PC-3 (cell line): ENCODE measurements at regions not wholly inside any gene's neighbourhood (a gene's known extent, or its start where the extent isn't known, plus 50 kb on each side); places are given as distances from the start of the nearest gene placed in this dataset.

Experiments
- ATAC-seq: fragments of 200-7000 bp; cut with Tn5 transposase; 2 replicates; pipeline ENCODE4 v1.9.1; 2020; ENCODE audit warnings: mild to moderate bottlenecking, moderate library complexity
- BruUV-seq: library from RNA; stranded (reverse); fragments of 400-500 nt; replicated peaks from 2 replicates; lab custom pipeline; 2021; lab: Mats Ljungman, UMichigan
- CTCF ChIA-PET: fragments of 300-600 bp; sonication (Branson Sonifier 250); formaldehyde crosslinking; loops from one replicate; lab custom pipeline; 2022; ENCODE audit warnings: antibody characterized with exemption; lab: Charles Lee
- POLR2A ChIA-PET: fragments of 300-600 bp; sonication (Branson Sonifier 250); formaldehyde crosslinking; loops from one replicate; lab custom pipeline; 2022; ENCODE audit warnings: antibody characterized with exemption; ENCODE audit not compliant: unreplicated experiment; lab: Charles Lee
- DNase-seq: peaks from one replicate; pipeline ENCODE4 v3.0.0-alpha.2; 2015
- H2AFZ ChIP-seq: fragments of 300-600 bp; sonication (generic); 2 replicates; pipeline ENCODE4 v1.6.0; 2016; ENCODE audit warnings: antibody characterized with exemption, low read length
- H3F3A ChIP-seq: fragments of 300-600 bp; sonication (generic); one replicate; pipeline ENCODE4 v1.6.0; 2017; ENCODE audit warnings: antibody characterized with exemption, low read length, control low read depth, mild to moderate bottlenecking; ENCODE audit not compliant: unreplicated experiment
- H3K27ac ChIP-seq: fragments of 300-600 bp; sonication (generic); 2 replicates; pipeline ENCODE4 v1.5.1; 2016; ENCODE audit warnings: mild to moderate bottlenecking, low read length
- H3K27me3 ChIP-seq: fragments of 300-600 bp; sonication (generic); 2 replicates; pipeline ENCODE4 v1.6.1; 2016; ENCODE audit warnings: low read length, mixed read lengths
- H3K36me3 ChIP-seq: fragments of 300-600 bp; sonication (generic); 2 replicates; pipeline ENCODE4 v1.6.1; 2016; ENCODE audit warnings: low read depth, mixed run types, low read length, mixed read lengths
- H3K4me1 ChIP-seq: fragments of 300-600 bp; sonication (generic); 2 replicates; pipeline ENCODE4 v1.5.1; 2016; ENCODE audit warnings: low read length; ENCODE audit not compliant: insufficient read depth
- H3K4me2 ChIP-seq: fragments of 300-600 bp; sonication (generic); 2 replicates; pipeline ENCODE4 v1.6.0; 2016; ENCODE audit warnings: low read length
- H3K4me3 ChIP-seq: fragments of 300-600 bp; sonication (generic); 2 replicates; pipeline ENCODE4 v1.5.1; 2016; ENCODE audit warnings: mild to moderate bottlenecking, low read length, mixed read lengths
- H3K79me2 ChIP-seq: fragments of 300-600 bp; sonication (generic); 2 replicates; pipeline ENCODE4 v1.6.1; 2017; ENCODE audit warnings: low read length, mixed read lengths
- H3K9ac ChIP-seq: fragments of 300-600 bp; sonication (generic); 2 replicates; pipeline ENCODE4 v1.6.0; 2016; ENCODE audit warnings: mild to moderate bottlenecking, low read length
- H3K9me2 ChIP-seq: fragments of 300-600 bp; sonication (generic); replicated peaks from 2 replicates; pipeline ENCODE4 v1.6.1; 2016; ENCODE audit warnings: mixed run types, low read length, mixed read lengths
- H3K9me3 ChIP-seq: fragments of 300-600 bp; sonication (generic); 2 replicates; pipeline ENCODE4 v1.6.1; 2016; ENCODE audit warnings: low read length, mixed read lengths
- H4K20me1 ChIP-seq: fragments of 300-600 bp; sonication (generic); 2 replicates; pipeline ENCODE4 v1.6.1; 2016; ENCODE audit warnings: low read length, mixed read lengths
- EZH2 ChIP-seq: fragments of 300-600 bp; sonication (generic); IDR thresholded peaks from one replicate; pipeline ENCODE4 v1.6.1; 2017; ENCODE audit warnings: antibody characterized with exemption, mild to moderate bottlenecking, low read length; ENCODE audit not compliant: unreplicated experiment
- EZH2phosphoT487 ChIP-seq: fragments of 300-600 bp; sonication (generic); IDR thresholded peaks from 2 replicates; pipeline ENCODE4 v1.6.1; 2018; ENCODE audit warnings: mild to moderate bottlenecking, antibody characterized with exemption, low read length, borderline replicate concordance
- intact Hi-C: fragments of 100-400 bp; cut with micrococcal nuclease; formaldehyde crosslinking; loops from 2 replicates; pipeline ENCODE4 v1.9.0; 2023
- TF ChIP-seq, protein P1 (sequence below): fragments of 300-600 bp; sonication (generic); conservative IDR thresholded peaks from 2 replicates; pipeline ENCODE4 v1.5.1; 2017; ENCODE audit warnings: antibody characterized with exemption, low read depth, mild to moderate bottlenecking, low read length

DNA sequence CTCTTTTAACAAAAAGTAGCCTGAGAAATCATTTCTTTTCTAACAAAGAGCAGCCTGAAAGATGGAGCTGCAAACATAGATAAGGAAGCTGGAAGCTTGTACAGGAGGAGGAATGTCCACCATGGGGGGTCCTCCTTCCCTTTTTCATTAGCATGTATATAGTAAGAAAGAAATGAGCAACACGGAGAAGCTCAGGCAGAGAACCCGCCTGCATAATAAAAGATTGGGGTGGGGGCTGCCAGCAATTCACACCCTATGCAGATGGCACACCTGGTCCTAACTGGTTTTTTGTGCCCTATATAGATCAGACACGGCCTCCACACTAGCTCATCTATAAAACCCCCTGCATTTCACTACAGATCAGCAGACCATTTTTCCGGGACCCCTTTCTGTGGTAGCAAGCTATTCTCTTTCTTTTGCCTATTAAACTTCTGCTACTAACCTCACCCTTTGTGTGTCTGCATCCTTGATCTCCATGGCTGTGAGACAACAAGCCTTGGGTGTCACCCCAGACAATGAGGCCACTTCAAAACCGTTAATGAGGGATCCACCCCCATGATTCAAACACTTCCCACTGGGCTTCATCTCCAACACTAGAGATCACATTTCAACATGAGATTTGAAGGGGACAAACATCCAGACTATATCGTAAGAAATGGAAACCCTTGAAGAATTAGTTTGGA lies 167.5 kb upstream of the FREM2 start:
- Histone ChIP-seq H3K4me2 (no peak overlapping the region), H3K4me1 (no peaks in the 10 kb centered on the region), H2AFZ (no peak overlapping the region), H3K9ac (no peak overlapping the region), H3F3A (no peaks in the 10 kb centered on the region), H3K9me3 (no peaks in the 10 kb centered on the region), H3K79me2 (no peaks in the 10 kb centered on the region), H3K4me3 (no peak overlapping the region), H3K27ac (no peak overlapping the region), H3K9me2 (no peaks in the 10 kb centered on the region), H3K27me3 (peaks cover 47% of the 10 kb centered on the region), H4K20me1 (no peaks in the 10 kb centered on the region), H3K36me3 (no peaks in the 10 kb centered on the region)
- intact Hi-C loops = no loop called here
- ChIA-PET POLR2A (no interaction called here), CTCF (no interaction called here)
- ATAC-seq (no peak), DNase-seq (no peak)
- no TSS peak for BruUV-seq
- TF ChIP-seq, protein P1, sequence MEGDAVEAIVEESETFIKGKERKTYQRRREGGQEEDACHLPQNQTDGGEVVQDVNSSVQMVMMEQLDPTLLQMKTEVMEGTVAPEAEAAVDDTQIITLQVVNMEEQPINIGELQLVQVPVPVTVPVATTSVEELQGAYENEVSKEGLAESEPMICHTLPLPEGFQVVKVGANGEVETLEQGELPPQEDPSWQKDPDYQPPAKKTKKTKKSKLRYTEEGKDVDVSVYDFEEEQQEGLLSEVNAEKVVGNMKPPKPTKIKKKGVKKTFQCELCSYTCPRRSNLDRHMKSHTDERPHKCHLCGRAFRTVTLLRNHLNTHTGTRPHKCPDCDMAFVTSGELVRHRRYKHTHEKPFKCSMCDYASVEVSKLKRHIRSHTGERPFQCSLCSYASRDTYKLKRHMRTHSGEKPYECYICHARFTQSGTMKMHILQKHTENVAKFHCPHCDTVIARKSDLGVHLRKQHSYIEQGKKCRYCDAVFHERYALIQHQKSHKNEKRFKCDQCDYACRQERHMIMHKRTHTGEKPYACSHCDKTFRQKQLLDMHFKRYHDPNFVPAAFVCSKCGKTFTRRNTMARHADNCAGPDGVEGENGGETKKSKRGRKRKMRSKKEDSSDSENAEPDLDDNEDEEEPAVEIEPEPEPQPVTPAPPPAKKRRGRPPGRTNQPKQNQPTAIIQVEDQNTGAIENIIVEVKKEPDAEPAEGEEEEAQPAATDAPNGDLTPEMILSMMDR = no peak
- TF ChIP-seq EZH2 = no peak
- TF ChIP-seq EZH2phosphoT487 = no peak

DNA sequence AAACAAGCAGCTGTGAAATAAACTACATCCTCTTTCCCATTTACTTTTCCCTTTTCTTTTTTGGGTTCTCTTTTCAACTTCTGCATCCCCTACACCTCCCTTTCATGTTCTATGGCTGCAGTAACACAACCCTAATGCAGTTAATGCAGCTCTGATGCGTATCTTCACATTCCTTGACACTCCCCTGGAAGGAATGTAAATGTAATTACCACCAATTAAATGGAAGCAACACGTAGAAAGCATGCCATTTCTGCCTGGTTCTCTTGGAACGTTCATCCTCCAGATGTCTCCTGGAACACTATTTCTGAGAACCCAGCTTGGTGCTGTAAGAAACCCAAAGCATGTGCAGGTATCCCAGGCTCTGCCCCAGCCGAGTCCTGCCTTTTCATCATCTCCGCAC lies 166.8 kb upstream of the FREM2 start:
- POLR2A ChIA-PET = no interaction called here
- Histone ChIP-seq H3K79me2 (no peaks in the 10 kb centered on the region), H3K9me2 (no peaks in the 10 kb centered on the region), H3K36me3 (no peaks in the 10 kb centered on the region), H3F3A (no peaks in the 10 kb centered on the region), H3K27me3 (peaks cover 47% of the 10 kb centered on the region), H3K9ac (no peak overlapping the region), H3K4me1 (no peaks in the 10 kb centered on the region), H3K4me3 (no peak overlapping the region), H3K4me2 (no peak overlapping the region), H3K9me3 (no peaks in the 10 kb centered on the region), H3K27ac (no peak overlapping the region), H4K20me1 (no peaks in the 10 kb centered on the region), H2AFZ (no peak overlapping the region)
- no TSS peak for BruUV-seq
- CTCF ChIA-PET = no interaction called here
- intact Hi-C loops = no loop called here
- DNase-seq = no peak
- TF ChIP-seq EZH2phosphoT487 = no peak
- no peak for TF ChIP-seq EZH2
- TF ChIP-seq, protein P1 = no peak
- ATAC-seq = no peak

DNA sequence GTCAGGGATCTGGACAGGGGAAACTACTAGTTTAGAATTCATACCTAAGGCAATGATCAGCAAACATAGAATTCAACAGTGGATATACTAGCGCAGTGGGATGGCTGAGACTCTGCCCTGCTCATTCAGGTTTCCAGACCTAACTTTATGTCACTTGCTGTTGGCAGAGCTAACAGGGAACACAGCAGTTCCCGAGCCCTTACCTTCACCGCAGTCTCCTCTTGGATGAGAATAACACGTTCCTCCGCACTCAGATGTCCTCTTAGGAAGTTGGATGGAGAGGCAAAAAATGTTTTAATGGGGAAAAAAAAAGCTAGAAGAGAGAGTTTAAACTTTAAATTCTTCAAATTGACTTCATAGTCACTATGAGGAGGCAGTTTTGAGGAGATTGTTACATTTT lies 159.7 kb upstream of the FREM2 start:
- Histone ChIP-seq H3K9me2 (no peaks in the 10 kb centered on the region), H2AFZ (no peak overlapping the region), H3K36me3 (no peaks in the 10 kb centered on the region), H3K9me3 (no peaks in the 10 kb centered on the region), H4K20me1 (no peaks in the 10 kb centered on the region), H3K4me2 (no peak overlapping the region), H3K4me1 (no peaks in the 10 kb centered on the region), H3K4me3 (no peak overlapping the region), H3K27ac (no peak overlapping the region), H3K9ac (no peak overlapping the region), H3K27me3 (peaks cover 37% of the 10 kb centered on the region), H3K79me2 (no peaks in the 10 kb centered on the region), H3F3A (no peaks in the 10 kb centered on the region)
- POLR2A ChIA-PET = no interaction called here
- no TSS peak for BruUV-seq
- TF ChIP-seq EZH2 = no peak
- TF ChIP-seq, protein P1 = no peak
- CTCF ChIA-PET = no interaction called here
- ATAC-seq = no peak
- intact Hi-C loops = loop anchor here (5.0 kb wide), 1 partner anchor 160 kb away; no protein-coding TSS in a partner anchor
- no peak for DNase-seq
